Left ventricle myocardium superior (tissue), 1 donor: ENCODE measurements at regions not wholly inside any gene's neighbourhood (a gene's known extent, or its start where the extent isn't known, plus 50 kb on each side); places are given as distances from the start of the nearest gene placed in this dataset.
"Not testable (repeated sequence)": the region's sequence is repeated elsewhere in the genome, so short reads cannot be mapped to it uniquely, and the experiment has no call there.

ENCODE experiments used
- ATAC-seq: fragments of 200-7000 bp; cut with Tn5 transposase; one replicate; pipeline ENCODE4 v1.9.1; 2020; ENCODE audit warnings: mild to moderate bottlenecking, moderate library complexity
- DNase-seq: peaks from one replicate; pipeline ENCODE4 v3.0.0-alpha.2; 2020
- intact Hi-C: fragments of 100-400 bp; cut with micrococcal nuclease; formaldehyde crosslinking; loops from one replicate; pipeline ENCODE4 v1.11.0; 2022
- donor health status: DM: no; HTN: yes; CAD: no; lungs with severe emphysema.

- intact Hi-C loops = no loop called here
- ATAC-seq (no peak), DNase-seq (no peak)
Observed at GRCh38 chr20:19916531-19917485, 100.4 kb upstream of the NAA20 start.

- intact Hi-C loops = no loop called here
- no peak for DNase-seq
- ATAC-seq = no peak
Observed at GRCh38 chr20:19918965-19919329, 98.2 kb upstream of the NAA20 start.

GRCh38 chr20:19920381-19921138 lies 96.6 kb upstream of the NAA20 start:
- ATAC-seq (peak; percentile 10), DNase-seq (no peak)
- intact Hi-C loops = no loop called here

- DNase-seq (peak; percentile 53), ATAC-seq (peak; percentile 92)
- intact Hi-C loops = no loop called here
Observed at GRCh38 chr20:19921284-19921793, 95.8 kb upstream of the NAA20 start.

- peak; percentile 7 for ATAC-seq
- DNase-seq, intact Hi-C loops: not testable (repeated sequence)
Observed at GRCh38 chr20:19921829-19922228, 95.3 kb upstream of the NAA20 start.

GRCh38 chr20:19922716-19923115 lies 94.4 kb upstream of the NAA20 start:
- intact Hi-C loops = no loop called here
- DNase-seq (no peak), ATAC-seq (no peak)

- ATAC-seq = no peak
- intact Hi-C loops = no loop called here
Observed at GRCh38 chr20:19923762-19924161, 93.4 kb upstream of the NAA20 start.

GRCh38 chr20:19924255-19924654 lies 92.9 kb upstream of the NAA20 start:
- DNase-seq (no peak), ATAC-seq (no peak)
- intact Hi-C loops = no loop called here

More at GRCh38 chr20:19923762-19924161, 93.4 kb upstream of the NAA20 start:
- no peak for DNase-seq

- no peak for ATAC-seq
Observed at GRCh38 chr20:19926591-19926990, 90.6 kb upstream of the NAA20 start.

GRCh38 chr20:19928328-19929011 lies 88.7 kb upstream of the NAA20 start:
- no peak for DNase-seq

More at GRCh38 chr20:19926591-19926990, 90.6 kb upstream of the NAA20 start:
- DNase-seq = no peak
- intact Hi-C loops = no loop called here

GRCh38 chr20:19929012-19929360 lies 88.2 kb upstream of the NAA20 start:
- intact Hi-C loops = no loop called here
- no peak for ATAC-seq
- DNase-seq = no peak

More at GRCh38 chr20:19928328-19929011, 88.7 kb upstream of the NAA20 start:
- intact Hi-C loops = no loop called here
- ATAC-seq = peak; percentile 19

- no peak for DNase-seq
- no peak for ATAC-seq
- intact Hi-C loops = no loop called here
Observed at GRCh38 chr20:19929481-19930145, 87.5 kb upstream of the NAA20 start.

GRCh38 chr20:19930426-19930825 lies 86.7 kb upstream of the NAA20 start:
- intact Hi-C loops = no loop called here

GRCh38 chr20:19932170-19932667 lies 84.9 kb upstream of the NAA20 start:
- no peak for DNase-seq
- intact Hi-C loops = no loop called here

More at GRCh38 chr20:19930426-19930825, 86.7 kb upstream of the NAA20 start:
- no peak for ATAC-seq
- no peak for DNase-seq

GRCh38 chr20:19934792-19935491 lies 82.2 kb upstream of the NAA20 start:
- DNase-seq (peak; percentile 55), ATAC-seq (peak; percentile 59)
- intact Hi-C loops = no loop called here

More at GRCh38 chr20:19932170-19932667, 84.9 kb upstream of the NAA20 start:
- peak; percentile 69 for ATAC-seq

GRCh38 chr20:19935842-19936241 lies 81.3 kb upstream of the NAA20 start:
- ATAC-seq (no peak), DNase-seq (no peak)
- intact Hi-C loops = no loop called here

GRCh38 chr20:19936466-19937200 lies 80.5 kb upstream of the NAA20 start:
- intact Hi-C loops = no loop called here
- no peak for ATAC-seq
- no peak for DNase-seq
